Type B pancreatic cell (in vitro differentiated cells): ENCODE measurements at regions not wholly inside any gene's neighbourhood (a gene's known extent, or its start where the extent isn't known, plus 50 kb on each side); places are given as distances from the start of the nearest gene placed in this dataset.

Experiments
- DNase-seq: peaks from one replicate; pipeline ENCODE4 v3.0.0; 2021; ENCODE audit warnings: mixed read lengths; ENCODE audit not compliant: unreplicated experiment; ENCODE audit errors: extremely low spot score
- H3K27ac Mint-ChIP-seq: 2 replicates; pipeline ENCODE4 v1.8.0; 2021; ENCODE audit warnings: mild to moderate bottlenecking, mixed read lengths
- H3K27me3 Mint-ChIP-seq: 2 replicates; pipeline ENCODE4 v1.8.0; 2021; ENCODE audit warnings: mixed read lengths
- H3K36me3 Mint-ChIP-seq: 2 replicates; pipeline ENCODE4 v1.8.0; 2021; ENCODE audit warnings: mixed read lengths
- H3K4me1 Mint-ChIP-seq: one replicate; pipeline ENCODE4 v1.8.0; 2021; ENCODE audit warnings: mixed read lengths; ENCODE audit not compliant: unreplicated experiment
- H3K4me3 Mint-ChIP-seq: 2 replicates; pipeline ENCODE4 v1.8.0; 2021; ENCODE audit warnings: mild to moderate bottlenecking, mixed read lengths
- H3K9me3 Mint-ChIP-seq: 2 replicates; pipeline ENCODE4 v1.8.0; 2021; ENCODE audit warnings: mixed read lengths
- CTCF ChIP-seq: fragments of 200-600 bp; sonication (generic); conservative IDR thresholded peaks from 2 replicates; pipeline ENCODE4 v1.5.0; 2021; ENCODE audit warnings: antibody characterized with exemption, mild to moderate bottlenecking

GRCh38 chr13:38042771-38043170 lies 173.2 kb upstream of the TRPC4 start:
- no peak for TF ChIP-seq CTCF
- peaks cover 3% of the 10 kb centered on the region for H3K9me3 Mint-ChIP-seq
- no peak for DNase-seq
- H3K4me1 Mint-ChIP-seq, result no peaks in the 10 kb centered on the region
- no peaks in the 10 kb centered on the region for H3K27me3 Mint-ChIP-seq
- no peak overlapping the region for H3K27ac Mint-ChIP-seq
- H3K4me3 Mint-ChIP-seq, result no peak overlapping the region
- H3K36me3 Mint-ChIP-seq, result peaks cover 7% of the 10 kb centered on the region

- Mint-ChIP-seq H3K4me1 (no peaks in the 10 kb centered on the region), H3K9me3 (peaks cover 9% of the 10 kb centered on the region), H3K4me3 (no peak overlapping the region), H3K27ac (no peak overlapping the region), H3K27me3 (no peaks in the 10 kb centered on the region), H3K36me3 (no peaks in the 10 kb centered on the region)
- TF ChIP-seq CTCF, result no peak
- DNase-seq, result no peak
Observed at GRCh38 chr13:38024431-38024830, 154.9 kb upstream of the TRPC4 start.

- TF ChIP-seq CTCF, result no peak
- no peaks in the 10 kb centered on the region for H3K4me1 Mint-ChIP-seq
- peaks cover 9% of the 10 kb centered on the region for H3K9me3 Mint-ChIP-seq
Observed at GRCh38 chr13:38017320-38017719, 147.7 kb upstream of the TRPC4 start.

GRCh38 chr13:38013676-38014075 lies 144.1 kb upstream of the TRPC4 start:
- no peak overlapping the region for H3K4me3 Mint-ChIP-seq
- H3K27me3 Mint-ChIP-seq, result no peaks in the 10 kb centered on the region
- no peak overlapping the region for H3K27ac Mint-ChIP-seq
- no peaks in the 10 kb centered on the region for H3K9me3 Mint-ChIP-seq
- no peaks in the 10 kb centered on the region for H3K36me3 Mint-ChIP-seq
- DNase-seq, result no peak
- TF ChIP-seq CTCF, result no peak
- H3K4me1 Mint-ChIP-seq, result peaks cover under 1% of the 10 kb centered on the region

More at GRCh38 chr13:38017320-38017719, 147.7 kb upstream of the TRPC4 start:
- Mint-ChIP-seq H3K36me3 (no peaks in the 10 kb centered on the region), H3K27ac (no peak overlapping the region), H3K27me3 (no peaks in the 10 kb centered on the region), H3K4me3 (no peak overlapping the region)
- DNase-seq, result no peak

GRCh38 chr13:38012096-38012495 lies 142.5 kb upstream of the TRPC4 start:
- H3K36me3 Mint-ChIP-seq, result no peaks in the 10 kb centered on the region
- H3K9me3 Mint-ChIP-seq, result no peaks in the 10 kb centered on the region
- H3K4me1 Mint-ChIP-seq, result peaks cover 6% of the 10 kb centered on the region
- no peak overlapping the region for H3K4me3 Mint-ChIP-seq
- no peak overlapping the region for H3K27ac Mint-ChIP-seq
- DNase-seq, result no peak
- no peaks in the 10 kb centered on the region for H3K27me3 Mint-ChIP-seq
- no peak for TF ChIP-seq CTCF

GRCh38 chr13:38008636-38009035 lies 139.1 kb upstream of the TRPC4 start:
- H3K4me1 Mint-ChIP-seq, result peaks cover 6% of the 10 kb centered on the region
- no peak for TF ChIP-seq CTCF
- no peaks in the 10 kb centered on the region for H3K36me3 Mint-ChIP-seq
- H3K27ac Mint-ChIP-seq, result no peak overlapping the region
- no peak for DNase-seq
- no peaks in the 10 kb centered on the region for H3K27me3 Mint-ChIP-seq
- no peaks in the 10 kb centered on the region for H3K9me3 Mint-ChIP-seq
- H3K4me3 Mint-ChIP-seq, result no peak overlapping the region
